Hematopoietic multipotent progenitor cell treated with erythropoietin and hydrocortisone succinate and interleukin-3 and kit ligand, for 15 days (in vitro differentiated cells): ENCODE measurements at regions not wholly inside any gene's neighbourhood (a gene's known extent, or its start where the extent isn't known, plus 50 kb on each side); places are given as distances from the start of the nearest gene placed in this dataset.

Experiments used
- DNase-seq: peaks from one replicate; pipeline ENCODE4 v3.0.0-alpha.2; 2015; ENCODE audit warnings: low spot score

GRCh38 chr5:21168557-21168956 is 1180.6 kb upstream of the CDH18 start:
- DNase-seq, result no peak

GRCh38 chr5:21165344-21165743 is 1177.3 kb upstream of the CDH18 start:
- no peak for DNase-seq

- no peak for DNase-seq
These were observed 1176.4 kb upstream of the CDH18 start for GRCh38 chr5:21164425-21164824.

GRCh38 chr5:21159510-21160059 is 1171.6 kb upstream of the CDH18 start:
- DNase-seq, result no peak

GRCh38 chr5:21154526-21154925 is 1166.5 kb upstream of the CDH18 start:
- no peak for DNase-seq

- no peak for DNase-seq
These were observed 1164.6 kb upstream of the CDH18 start for GRCh38 chr5:21152611-21153010.

GRCh38 chr5:21145376-21145775 is 1157.4 kb upstream of the CDH18 start:
- DNase-seq, result no peak

- no peak for DNase-seq
These were observed 1155.7 kb upstream of the CDH18 start for GRCh38 chr5:21143686-21144085.

- no peak for DNase-seq
These were observed 1154.8 kb upstream of the CDH18 start for GRCh38 chr5:21142791-21143190.

GRCh38 chr5:21140987-21141386 is 1153.0 kb upstream of the CDH18 start:
- DNase-seq, result no peak

- no peak for DNase-seq
These were observed 1138.2 kb upstream of the CDH18 start for GRCh38 chr5:21126236-21126635.

- no peak for DNase-seq
These were observed 1137.4 kb upstream of the CDH18 start for GRCh38 chr5:21125238-21125983.

- DNase-seq, result no peak
These were observed 1133.2 kb upstream of the CDH18 start for GRCh38 chr5:21121213-21121612.

- DNase-seq, result no peak
These were observed 1109.7 kb upstream of the CDH18 start for GRCh38 chr5:21097661-21098060.

- DNase-seq, result no peak
These were observed 1106.6 kb upstream of the CDH18 start for GRCh38 chr5:21094619-21095018.

- no peak for DNase-seq
These were observed 1099.8 kb upstream of the CDH18 start for GRCh38 chr5:21087766-21088165.

GRCh38 chr5:21085791-21086190 is 1097.8 kb upstream of the CDH18 start:
- DNase-seq, result no peak

GRCh38 chr5:21071986-21072385 is 1084.0 kb upstream of the CDH18 start:
- DNase-seq, result no peak

GRCh38 chr5:21071421-21071820 is 1083.4 kb upstream of the CDH18 start:
- no peak for DNase-seq

GRCh38 chr5:21070858-21071257 is 1082.9 kb upstream of the CDH18 start:
- no peak for DNase-seq

- DNase-seq, result no peak
These were observed 1079.7 kb upstream of the CDH18 start for GRCh38 chr5:21067724-21068123.

- DNase-seq, result no peak
These were observed 1075.1 kb upstream of the CDH18 start for GRCh38 chr5:21063146-21063545.

- no peak for DNase-seq
These were observed 1070.3 kb upstream of the CDH18 start for GRCh38 chr5:21058289-21058688.

GRCh38 chr5:21051945-21052344 is 1063.9 kb upstream of the CDH18 start:
- DNase-seq, result no peak
